ENCODE measurements at regions not wholly inside any gene's neighbourhood (a gene's known extent, or its start where the extent isn't known, plus 50 kb on each side); places are given as distances from the start of the nearest gene placed in this dataset.

- Histone ChIP-seq H3K79me2 (ENCODE audit: insufficient read depth, low read length) (no peaks in the 10 kb centered on the region), H3F3A (ENCODE audit: insufficient read depth) (no peaks in the 10 kb centered on the region), H3K9me3 (ENCODE audit: insufficient read depth, low read length) (no peaks in the 10 kb centered on the region), H3K9ac (ENCODE audit: low read length) (no peak overlapping the region), H3K4me2 (ENCODE audit: low read depth, low read length, poor library complexity, severe bottlenecking) (no peak overlapping the region), H2AFZ (ENCODE audit: low read depth, low read length, severe bottlenecking) (no peak overlapping the region), H3K9me2 (replicated peaks; ENCODE audit: insufficient read depth, low read length) (no peaks in the 10 kb centered on the region), H4K20me1 (ENCODE audit: low read depth, low read length) (no peaks in the 10 kb centered on the region), H3K36me3 (ENCODE audit: low read length) (no peaks in the 10 kb centered on the region), H3K27me3 (ENCODE audit: low read length) (no peaks in the 10 kb centered on the region), H3K27ac (ENCODE audit: low read depth, low read length) (no peak overlapping the region), H3K4me3 (ENCODE audit: insufficient read depth, low read length, poor library complexity, severe bottlenecking) (no peak overlapping the region)
- TF ChIP-seq EZH2phosphoT487 (conservative IDR thresholded peaks at IDR 0.05; ENCODE audit: low read length) (no peak), CTCF (IDR thresholded peaks at IDR 0.05; ENCODE audit: insufficient read depth, low read length, poor library complexity, severe bottlenecking) (no peak)
Observed at GRCh38 chr11:30125456-30125855, 105.4 kb upstream of the FSHB start.

DNA sequence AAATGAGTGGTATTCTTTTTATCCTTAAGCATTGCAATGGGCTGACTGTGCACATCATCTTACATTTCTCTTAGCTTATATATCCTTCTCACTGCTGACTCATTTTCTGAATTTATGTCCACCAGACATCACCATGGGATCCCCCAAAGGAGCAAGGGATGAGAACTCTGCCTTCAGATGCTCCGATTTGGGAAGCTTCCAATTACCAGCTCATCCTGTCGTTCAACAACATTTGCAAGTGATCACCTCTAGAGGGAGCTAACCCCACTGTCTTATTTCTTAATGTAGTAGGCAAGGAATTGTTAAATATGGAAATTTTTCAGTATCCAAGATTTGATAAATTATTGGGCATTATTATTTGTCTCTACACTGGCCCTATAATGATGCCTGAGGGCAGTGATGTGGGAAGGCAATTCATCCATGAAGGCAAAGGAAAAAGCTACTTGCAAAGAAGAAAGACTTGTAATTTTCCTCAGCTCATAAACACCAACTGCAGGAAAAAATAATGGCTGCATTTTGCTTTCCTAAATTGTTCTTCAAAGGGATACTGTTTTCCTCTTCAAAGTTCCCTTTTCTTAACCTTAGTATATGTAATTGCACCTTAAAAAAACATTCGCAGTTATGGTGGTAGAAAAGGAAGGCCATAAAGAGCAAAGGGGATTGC is 102.4 kb upstream of the FSHB start:
- Histone ChIP-seq H2AFZ (ENCODE audit: low read depth, low read length, severe bottlenecking) (no peak overlapping the region), H3K4me2 (ENCODE audit: low read depth, low read length, poor library complexity, severe bottlenecking) (no peak overlapping the region), H3K9me3 (ENCODE audit: insufficient read depth, low read length) (no peaks in the 10 kb centered on the region), H3K9me2 (replicated peaks; ENCODE audit: insufficient read depth, low read length) (no peaks in the 10 kb centered on the region), H3K9ac (ENCODE audit: low read length) (no peak overlapping the region), H3F3A (ENCODE audit: insufficient read depth) (no peaks in the 10 kb centered on the region), H4K20me1 (ENCODE audit: low read depth, low read length) (no peaks in the 10 kb centered on the region), H3K79me2 (ENCODE audit: insufficient read depth, low read length) (no peaks in the 10 kb centered on the region), H3K36me3 (ENCODE audit: low read length) (no peaks in the 10 kb centered on the region), H3K27me3 (ENCODE audit: low read length) (no peaks in the 10 kb centered on the region), H3K27ac (ENCODE audit: low read depth, low read length) (no peak overlapping the region), H3K4me3 (ENCODE audit: insufficient read depth, low read length, poor library complexity, severe bottlenecking) (no peak overlapping the region)
- TF ChIP-seq EZH2phosphoT487 (conservative IDR thresholded peaks at IDR 0.05; ENCODE audit: low read length) (no peak), CTCF (IDR thresholded peaks at IDR 0.05; ENCODE audit: insufficient read depth, low read length, poor library complexity, severe bottlenecking) (peak; percentile 49)

- H3K9me3 ChIP-seq (ENCODE audit: insufficient read depth, low read length), result no peaks in the 10 kb centered on the region
- no peaks in the 10 kb centered on the region for H4K20me1 ChIP-seq (ENCODE audit: low read depth, low read length)
- H3F3A ChIP-seq (ENCODE audit: insufficient read depth), result no peaks in the 10 kb centered on the region
- no peak for TF ChIP-seq EZH2phosphoT487 (conservative IDR thresholded peaks at IDR 0.05; ENCODE audit: low read length)
- no peak for TF ChIP-seq CTCF (IDR thresholded peaks at IDR 0.05; ENCODE audit: insufficient read depth, low read length, poor library complexity, severe bottlenecking)
- H3K4me3 ChIP-seq (ENCODE audit: insufficient read depth, low read length, poor library complexity, severe bottlenecking), result no peak overlapping the region
- H2AFZ ChIP-seq (ENCODE audit: low read depth, low read length, severe bottlenecking), result no peak overlapping the region
- no peaks in the 10 kb centered on the region for H3K27me3 ChIP-seq (ENCODE audit: low read length)
- H3K4me2 ChIP-seq (ENCODE audit: low read depth, low read length, poor library complexity, severe bottlenecking), result no peak overlapping the region
- no peak overlapping the region for H3K9ac ChIP-seq (ENCODE audit: low read length)
- no peak overlapping the region for H3K27ac ChIP-seq (ENCODE audit: low read depth, low read length)
- H3K36me3 ChIP-seq (ENCODE audit: low read length), result no peaks in the 10 kb centered on the region
- no peaks in the 10 kb centered on the region for H3K9me2 ChIP-seq (replicated peaks; ENCODE audit: insufficient read depth, low read length)
- no peaks in the 10 kb centered on the region for H3K79me2 ChIP-seq (ENCODE audit: insufficient read depth, low read length)
Observed at GRCh38 chr11:30131535-30131934, 99.3 kb upstream of the FSHB start.

Data from SU-DHL-6 (cell line).